Kasumi-1 (cell line): ENCODE measurements at regions not wholly inside any gene's neighbourhood (a gene's known extent, or its start where the extent isn't known, plus 50 kb on each side); places are given as distances from the start of the nearest gene placed in this dataset.
"Not testable (repeated sequence)": the region's sequence is repeated elsewhere in the genome, so short reads cannot be mapped to it uniquely, and the experiment has no call there.

ENCODE experiments used
- DNase-seq, 2 experiments: peaks; one replicate each; lab custom pipeline; 2025; lab: John Stamatoyannopoulos, UW

DNA sequence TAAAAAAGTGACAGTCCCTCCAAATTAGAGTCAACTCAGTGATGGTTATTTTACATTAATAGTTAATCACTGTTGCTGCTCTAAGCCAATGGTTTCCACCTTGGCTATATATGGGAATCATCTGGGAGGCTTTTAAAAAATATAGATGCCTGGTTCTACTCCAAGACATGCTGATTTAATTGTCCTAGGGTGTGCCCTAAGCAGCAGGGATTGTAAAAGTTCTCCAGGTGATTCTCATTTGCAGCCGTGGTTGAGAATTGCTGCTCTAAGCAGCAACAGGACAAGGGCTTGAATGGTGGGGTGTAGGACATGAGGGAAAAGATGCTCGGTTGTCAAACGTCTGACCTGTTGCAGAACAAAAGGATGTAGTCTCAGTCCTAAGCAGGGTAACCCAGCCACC, 405.1 kb upstream of the MCTP2 start:
- DNase-seq, result no peak

- no peak for DNase-seq
Measured at GRCh38 chr15:93825682-93826081, 405.7 kb upstream of the MCTP2 start.

GRCh38 chr15:93823971-93824913, 407.1 kb upstream of the MCTP2 start:
- DNase-seq, result no peak

DNA sequence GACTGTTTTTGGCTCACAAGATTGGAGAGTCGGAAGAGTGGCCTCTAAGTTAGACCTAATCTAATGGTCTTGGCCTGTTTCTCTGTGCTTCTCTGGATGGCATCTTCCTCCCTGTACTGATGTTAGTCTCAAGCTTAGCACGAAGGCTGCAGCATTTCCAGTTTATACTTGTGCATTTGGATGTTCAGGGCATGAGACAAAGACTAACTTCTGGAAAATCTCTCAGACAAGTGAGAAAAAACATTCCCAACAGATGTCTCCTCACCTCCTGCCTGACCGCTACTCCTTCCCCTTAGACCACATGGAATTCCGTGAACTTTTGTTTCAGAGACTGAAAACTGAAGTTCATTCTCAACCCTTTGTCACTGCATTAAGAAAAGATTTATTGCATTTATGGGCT, 410.8 kb upstream of the MCTP2 start:
- DNase-seq, result no peak

DNA sequence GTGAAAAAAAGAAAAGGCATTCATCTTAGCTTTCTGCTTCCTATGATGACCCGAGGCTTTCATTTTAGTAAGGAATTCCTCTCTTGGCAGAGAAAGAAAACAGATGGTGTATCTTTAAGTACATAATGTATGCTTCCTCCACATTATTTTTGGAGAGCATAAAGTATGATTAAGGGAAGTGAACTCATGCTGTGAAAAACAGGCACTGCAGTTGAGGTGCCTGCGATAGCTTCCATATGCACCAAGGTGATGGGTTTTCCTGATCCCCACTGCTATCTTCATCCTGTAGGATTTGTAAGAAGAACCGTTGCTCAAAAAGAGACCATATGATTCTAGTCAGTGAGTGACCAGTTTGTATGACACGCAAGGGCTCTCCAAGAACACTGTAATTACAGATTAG, 411.5 kb upstream of the MCTP2 start:
- no peak for DNase-seq

- DNase-seq, result no peak
Measured at GRCh38 chr15:93816815-93817214, 414.5 kb upstream of the MCTP2 start.

DNA sequence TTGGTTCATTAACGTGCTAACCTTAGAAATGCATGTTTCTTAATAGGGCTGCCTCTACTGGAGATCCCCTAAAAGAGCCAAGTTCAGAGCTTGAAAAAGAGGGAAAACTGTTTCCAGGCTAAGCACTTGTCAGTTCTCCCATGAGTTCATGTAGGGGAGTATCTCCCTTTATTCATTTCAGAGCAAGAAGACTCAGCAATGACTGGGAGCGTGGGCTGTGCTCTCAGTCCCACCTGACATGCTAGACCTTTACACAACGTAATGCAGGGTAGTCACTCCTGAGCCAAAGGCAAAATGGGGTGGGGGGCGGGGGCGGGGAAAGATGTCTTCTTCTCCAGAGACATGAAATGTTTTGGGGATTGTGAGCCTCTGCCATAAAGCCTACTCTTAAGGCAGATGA, 420.1 kb upstream of the MCTP2 start:
- no peak for DNase-seq

DNA sequence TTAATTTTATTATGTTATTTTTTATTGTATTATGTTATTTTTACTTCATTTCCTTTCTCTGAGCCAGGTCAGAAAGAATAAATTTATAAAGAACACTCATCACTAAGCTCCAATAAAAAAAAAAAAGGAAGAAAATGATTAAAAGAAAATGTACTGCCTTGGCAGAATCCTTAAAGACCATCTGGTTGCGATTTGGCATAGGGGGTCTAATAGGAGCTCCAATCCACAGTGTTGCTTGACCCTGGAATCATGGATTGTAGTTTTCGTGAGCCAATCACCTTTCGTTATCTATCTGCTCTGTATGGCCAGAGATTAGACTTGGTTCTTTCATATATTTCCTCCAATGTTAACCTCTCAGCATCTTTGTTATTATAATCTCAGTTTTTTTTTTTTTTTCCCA, 421.8 kb upstream of the MCTP2 start:
- no peak for DNase-seq

DNA sequence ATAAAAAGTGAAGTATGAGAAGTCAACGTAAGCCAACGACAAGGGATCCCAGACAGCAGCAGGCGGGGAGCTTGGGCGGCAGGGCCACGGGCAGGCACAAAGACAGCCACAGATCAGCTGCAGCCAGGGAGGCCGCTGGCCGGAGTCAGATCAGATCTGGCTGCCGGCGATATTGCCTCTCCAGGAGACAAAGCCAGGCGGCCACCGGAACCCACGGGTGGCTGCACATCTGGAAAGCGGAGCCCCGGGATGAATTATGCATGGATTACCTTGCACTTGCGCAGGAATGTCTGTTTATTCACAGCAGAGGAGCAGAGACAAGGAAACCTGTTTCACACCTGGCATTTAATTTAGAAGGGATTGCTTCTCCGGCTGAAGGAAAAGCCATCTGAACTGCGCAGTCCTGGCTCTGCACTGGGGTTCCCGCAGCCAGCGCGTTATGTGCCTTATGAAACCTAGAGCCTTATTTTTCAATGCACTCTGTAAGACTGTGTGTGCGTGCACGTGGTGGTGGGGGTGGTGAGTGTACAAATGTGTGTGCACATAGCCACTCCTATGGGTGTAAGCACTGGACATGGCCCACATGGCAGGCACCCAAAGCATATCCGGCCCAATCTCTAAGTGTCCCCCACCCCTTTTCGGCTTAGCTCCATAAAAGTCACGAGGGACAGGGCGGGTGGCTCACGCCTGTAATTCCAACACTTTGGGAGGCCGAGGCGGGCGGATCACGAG, 427.8 kb upstream of the MCTP2 start:
- no peak for DNase-seq

- no peak for DNase-seq
Measured at GRCh38 chr15:93801206-93801605, 430.2 kb upstream of the MCTP2 start.

DNA sequence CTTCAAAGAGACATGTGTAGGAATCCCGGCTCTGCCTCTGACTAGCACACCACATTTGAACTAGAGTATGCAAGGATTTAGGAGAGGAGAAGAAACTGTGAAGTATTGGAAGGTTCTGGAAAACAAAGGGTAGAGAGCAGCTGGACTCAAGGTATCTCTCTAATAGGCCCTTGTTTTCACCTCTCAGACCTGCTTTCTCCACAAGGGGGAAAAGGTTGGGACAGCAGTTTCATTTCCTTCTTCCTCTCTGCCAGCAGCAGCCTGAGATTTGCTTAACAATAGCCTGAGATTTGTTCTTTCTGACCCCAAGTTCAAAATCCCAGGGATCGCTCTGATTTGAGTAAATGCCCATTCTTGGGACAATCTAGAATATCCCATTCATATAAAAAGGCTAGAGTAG, 430.6 kb upstream of the MCTP2 start:
- DNase-seq, result no peak

GRCh38 chr15:93789441-93789840, 441.9 kb upstream of the MCTP2 start:
- DNase-seq, result no peak

GRCh38 chr15:93780073-93780472, 451.3 kb upstream of the MCTP2 start:
- DNase-seq, result no peak

GRCh38 chr15:93779341-93779740, 452.0 kb upstream of the MCTP2 start:
- DNase-seq, result no peak

DNA sequence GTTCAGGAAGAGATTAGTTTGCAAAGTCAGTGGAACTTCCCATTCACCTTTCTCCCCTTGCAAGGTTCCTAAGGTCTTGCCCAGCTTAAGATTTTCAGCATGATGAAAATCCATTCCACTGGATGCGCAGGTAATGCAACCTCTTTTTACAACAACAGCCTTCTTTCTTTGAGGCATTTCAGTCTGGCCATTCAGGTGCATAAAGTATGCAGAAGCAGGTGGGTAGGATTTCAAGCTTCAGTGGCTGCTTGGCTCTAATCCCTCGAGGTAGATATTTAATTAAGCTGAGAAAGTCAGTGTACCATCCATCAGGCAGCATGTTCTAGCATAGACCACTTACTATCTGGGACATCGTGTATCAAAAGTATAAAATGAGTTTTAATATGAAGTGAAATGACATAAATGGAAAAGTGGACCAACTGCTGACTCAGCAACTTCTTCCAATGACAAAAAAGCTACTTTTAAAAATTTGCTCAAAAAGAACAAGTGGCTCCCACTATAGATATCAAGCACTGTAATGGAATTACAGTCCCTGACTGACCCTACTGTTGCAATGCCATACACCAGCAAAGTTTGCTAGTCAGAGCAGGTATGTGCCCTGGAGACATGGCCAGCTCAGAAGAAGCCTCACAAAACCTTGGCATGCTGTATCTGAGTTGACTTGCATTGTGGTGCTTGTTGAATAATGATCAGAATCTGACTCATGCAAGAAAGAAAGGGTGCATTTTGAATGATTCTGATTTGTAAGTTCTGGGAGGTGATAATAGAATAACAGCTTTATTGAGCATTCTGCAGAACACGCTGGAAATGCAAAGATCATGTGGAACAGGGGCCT, 459.9 kb upstream of the MCTP2 start:
- DNase-seq, result no peak

DNA sequence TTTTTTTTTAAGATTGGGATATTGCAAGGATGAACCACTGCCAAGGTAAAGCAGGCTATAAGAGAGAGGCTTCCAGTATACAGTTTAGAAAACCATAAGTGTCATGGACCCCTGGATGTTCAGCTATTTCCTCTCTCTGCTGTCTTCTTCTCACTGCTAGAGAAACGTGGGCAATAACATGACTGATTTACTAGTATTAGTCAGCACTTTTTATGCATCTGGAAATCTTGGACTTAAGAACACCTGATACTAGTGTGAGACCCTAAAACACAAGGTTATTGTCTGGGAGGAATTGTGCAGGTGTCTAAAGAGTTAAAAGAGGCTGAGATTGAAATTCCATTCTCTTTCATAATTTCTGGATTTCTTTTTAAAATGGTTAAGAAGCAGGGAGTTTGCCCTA, 460.6 kb upstream of the MCTP2 start:
- DNase-seq, result no peak

- DNase-seq, result no peak
Measured at GRCh38 chr15:93762036-93762435, 469.3 kb upstream of the MCTP2 start.

- no peak for DNase-seq
Measured at GRCh38 chr15:93759629-93760028, 471.7 kb upstream of the MCTP2 start.

DNA sequence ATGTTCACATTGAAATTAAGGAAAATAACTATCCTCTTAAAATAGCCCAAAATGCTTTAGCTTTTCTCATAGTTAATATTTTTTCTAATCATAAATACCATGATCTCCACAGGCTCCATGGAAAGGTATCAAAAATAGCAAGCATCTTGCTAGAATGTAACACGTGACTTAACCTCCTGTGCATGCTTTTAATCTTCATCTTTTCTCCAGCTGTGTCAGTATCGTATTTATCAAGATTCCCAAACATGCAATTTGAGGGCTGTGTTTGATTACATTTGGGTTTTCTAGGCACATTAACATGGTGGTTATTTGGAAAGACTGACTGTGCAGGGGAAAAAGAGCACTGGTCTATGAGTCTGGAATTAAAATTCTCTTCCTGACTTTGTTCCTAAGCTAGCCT, 472.5 kb upstream of the MCTP2 start:
- DNase-seq, result no peak

DNA sequence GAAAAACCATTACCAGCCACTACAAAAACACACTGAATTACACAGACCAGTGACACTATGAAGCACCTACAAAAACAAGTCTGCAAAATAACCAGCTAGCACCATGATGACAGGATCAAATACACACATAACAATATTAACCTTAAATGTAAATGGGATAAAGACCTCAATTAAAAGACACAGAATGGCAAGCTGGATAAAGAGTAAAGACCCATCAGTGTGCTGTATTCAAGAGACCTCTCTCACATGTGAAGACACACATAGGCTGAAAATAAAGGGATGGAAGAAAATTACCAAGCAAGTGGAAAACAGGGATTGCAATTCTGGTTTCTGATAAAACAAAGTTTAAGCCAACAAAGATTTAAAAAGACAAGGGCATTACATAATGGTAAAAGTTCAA, 482.7 kb upstream of the MCTP2 start:
- no peak for DNase-seq

DNA sequence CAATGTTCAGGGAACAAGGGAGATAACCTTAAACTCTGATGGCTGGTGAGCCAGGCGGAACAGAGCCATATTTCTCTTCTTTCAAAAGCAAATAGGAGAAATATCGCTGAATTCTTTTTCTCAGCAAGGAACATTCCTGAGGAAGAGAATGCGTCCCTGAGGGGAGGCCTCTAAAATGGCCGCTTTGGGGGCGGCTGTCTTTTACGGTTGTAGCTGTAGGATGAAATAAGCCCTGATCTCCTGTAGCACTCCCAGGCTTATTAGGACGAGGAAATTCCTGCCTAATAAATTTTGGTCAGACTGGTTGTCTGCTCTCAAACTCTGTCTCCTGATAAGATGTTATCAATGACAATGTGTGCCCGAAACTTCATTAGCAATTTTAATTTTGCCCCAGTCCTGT, 496.4 kb upstream of the MCTP2 start:
- not testable (repeated sequence) for DNase-seq

- no peak for DNase-seq
Measured at GRCh38 chr15:93730724-93731123, 500.6 kb upstream of the MCTP2 start.
